22Rv1 (cell line): ENCODE measurements at regions not wholly inside any gene's neighbourhood (a gene's known extent, or its start where the extent isn't known, plus 50 kb on each side); places are given as distances from the start of the nearest gene placed in this dataset.

Source experiments
- H3K27ac ChIP-seq: fragments of 450-650 bp; 2 replicates; pipeline ENCODE4 v1.5.1; 2017
- ZFX ChIP-seq: fragments of 450-650 bp; IDR thresholded peaks from 2 replicates; pipeline ENCODE4 v1.6.1; 2017; ENCODE audit warnings: antibody characterized with exemption, borderline replicate concordance
- TF ChIP-seq, protein P1 (sequence below): fragments of 450-650 bp; IDR thresholded peaks from 2 replicates; pipeline ENCODE4 v1.5.1; 2017; ENCODE audit warnings: mild to moderate bottlenecking

DNA sequence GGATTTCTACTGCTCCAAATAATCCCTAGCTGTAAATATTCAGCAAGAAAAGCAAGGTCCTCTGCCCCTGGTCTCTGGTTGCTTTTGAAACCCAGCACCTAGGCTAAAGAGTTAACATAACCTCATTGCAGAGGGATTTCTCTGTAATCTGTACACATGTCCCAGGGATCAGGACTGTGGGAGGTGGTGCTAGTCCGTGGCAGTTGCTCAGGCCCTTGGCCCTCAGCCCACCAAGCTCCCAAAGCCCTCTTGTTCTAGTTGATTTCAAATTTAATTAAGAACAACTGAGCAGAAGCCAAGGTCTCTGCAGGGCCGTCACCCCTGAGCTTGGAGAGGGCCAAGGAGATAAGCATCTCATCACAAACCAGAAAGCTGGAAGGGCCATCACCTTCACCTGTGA, 181.1 kb downstream of the SOX9 start:
- TF ChIP-seq, protein P1, sequence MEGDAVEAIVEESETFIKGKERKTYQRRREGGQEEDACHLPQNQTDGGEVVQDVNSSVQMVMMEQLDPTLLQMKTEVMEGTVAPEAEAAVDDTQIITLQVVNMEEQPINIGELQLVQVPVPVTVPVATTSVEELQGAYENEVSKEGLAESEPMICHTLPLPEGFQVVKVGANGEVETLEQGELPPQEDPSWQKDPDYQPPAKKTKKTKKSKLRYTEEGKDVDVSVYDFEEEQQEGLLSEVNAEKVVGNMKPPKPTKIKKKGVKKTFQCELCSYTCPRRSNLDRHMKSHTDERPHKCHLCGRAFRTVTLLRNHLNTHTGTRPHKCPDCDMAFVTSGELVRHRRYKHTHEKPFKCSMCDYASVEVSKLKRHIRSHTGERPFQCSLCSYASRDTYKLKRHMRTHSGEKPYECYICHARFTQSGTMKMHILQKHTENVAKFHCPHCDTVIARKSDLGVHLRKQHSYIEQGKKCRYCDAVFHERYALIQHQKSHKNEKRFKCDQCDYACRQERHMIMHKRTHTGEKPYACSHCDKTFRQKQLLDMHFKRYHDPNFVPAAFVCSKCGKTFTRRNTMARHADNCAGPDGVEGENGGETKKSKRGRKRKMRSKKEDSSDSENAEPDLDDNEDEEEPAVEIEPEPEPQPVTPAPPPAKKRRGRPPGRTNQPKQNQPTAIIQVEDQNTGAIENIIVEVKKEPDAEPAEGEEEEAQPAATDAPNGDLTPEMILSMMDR: no peak
- TF ChIP-seq ZFX: no peak
- H3K27ac ChIP-seq: no peak overlapping the region

DNA sequence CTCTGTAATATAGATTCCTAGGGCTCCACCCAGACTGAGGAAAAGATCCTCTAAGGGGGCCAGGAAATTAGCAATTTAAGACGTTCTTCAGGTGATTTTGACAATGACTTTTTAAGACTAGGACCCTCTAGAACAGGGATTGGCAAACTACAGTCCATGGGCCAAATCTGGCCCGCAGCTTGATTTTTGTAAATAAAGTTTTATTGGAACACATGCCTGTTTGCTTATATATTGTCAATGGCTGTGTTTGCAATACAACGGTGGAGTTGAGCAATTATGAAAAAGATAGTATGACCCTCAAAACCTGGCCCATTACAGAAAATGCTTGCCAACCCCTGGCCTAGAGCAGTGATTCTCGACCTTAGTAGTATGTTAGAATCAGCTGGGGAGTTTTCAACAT, 181.9 kb downstream of the SOX9 start:
- TF ChIP-seq, protein P1: no peak
- TF ChIP-seq ZFX: no peak
- no peak overlapping the region for H3K27ac ChIP-seq

DNA sequence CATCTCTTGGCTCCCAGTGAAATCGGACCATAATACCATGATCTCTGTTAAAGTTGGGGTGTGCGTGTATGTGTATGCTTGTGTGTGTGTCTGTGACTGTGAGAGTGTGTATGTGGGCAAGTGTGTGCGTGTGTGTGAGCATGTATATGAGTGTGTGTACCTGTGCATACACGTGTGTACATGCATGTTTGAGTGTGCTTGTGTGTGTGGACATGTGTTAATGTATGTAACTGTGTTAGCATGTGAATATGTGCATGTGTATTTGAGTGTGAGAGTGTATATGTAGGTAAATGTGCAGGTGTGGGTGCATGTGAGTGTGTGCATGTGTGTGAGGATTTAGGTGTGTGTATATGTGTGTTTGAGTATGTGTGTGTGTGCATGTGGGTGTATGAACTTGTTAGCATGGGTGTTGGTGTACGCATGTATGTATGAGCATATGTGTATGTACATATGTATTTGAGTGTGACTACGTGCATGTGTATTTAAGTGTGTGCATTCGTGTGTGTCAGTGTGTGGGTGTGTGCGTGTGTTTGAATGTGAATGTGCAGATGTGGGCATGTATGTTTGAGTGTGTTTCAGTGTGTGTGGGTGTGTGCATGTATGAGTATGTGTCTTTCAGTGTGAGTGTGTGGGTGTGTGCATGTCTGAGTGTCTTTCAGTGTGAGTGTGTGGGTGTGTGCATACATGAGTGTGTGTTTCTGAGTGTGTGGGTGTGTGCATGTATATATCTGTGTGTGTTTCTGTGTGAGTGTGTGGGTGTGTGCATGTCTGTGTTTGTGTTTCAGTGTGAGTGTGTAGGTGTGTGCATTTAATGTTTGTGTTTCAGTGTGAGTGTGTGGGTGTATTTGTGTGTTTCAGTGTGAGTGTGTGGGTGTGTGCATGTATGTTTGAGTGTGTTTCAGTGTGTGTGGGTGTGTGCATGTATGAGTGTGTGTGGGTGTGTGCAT, 183.2 kb downstream of the SOX9 start:
- no peak overlapping the region for H3K27ac ChIP-seq
- no peak for TF ChIP-seq ZFX

DNA sequence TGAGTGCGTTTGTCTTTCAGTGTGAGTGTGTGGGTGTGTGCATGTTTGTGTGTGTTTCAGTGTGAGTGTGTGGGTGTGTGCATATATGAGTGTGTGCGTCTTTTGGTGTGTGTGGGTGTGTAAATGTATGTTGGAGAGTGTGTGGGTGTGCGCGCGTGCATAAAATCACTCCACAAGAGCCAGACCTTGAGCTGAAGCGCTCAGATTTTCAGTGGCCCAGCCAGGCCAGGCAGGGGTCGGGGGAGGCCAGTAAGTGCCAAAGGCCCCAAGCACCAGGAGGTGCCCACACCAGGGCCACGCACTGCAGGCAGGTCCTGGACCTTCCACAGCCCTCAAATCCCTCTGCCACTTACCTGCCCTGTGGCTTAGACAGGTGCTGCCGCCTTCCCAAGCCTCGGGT, 184.0 kb downstream of the SOX9 start:
- TF ChIP-seq ZFX: no peak
- TF ChIP-seq, protein P1: no peak
- no peak overlapping the region for H3K27ac ChIP-seq

DNA sequence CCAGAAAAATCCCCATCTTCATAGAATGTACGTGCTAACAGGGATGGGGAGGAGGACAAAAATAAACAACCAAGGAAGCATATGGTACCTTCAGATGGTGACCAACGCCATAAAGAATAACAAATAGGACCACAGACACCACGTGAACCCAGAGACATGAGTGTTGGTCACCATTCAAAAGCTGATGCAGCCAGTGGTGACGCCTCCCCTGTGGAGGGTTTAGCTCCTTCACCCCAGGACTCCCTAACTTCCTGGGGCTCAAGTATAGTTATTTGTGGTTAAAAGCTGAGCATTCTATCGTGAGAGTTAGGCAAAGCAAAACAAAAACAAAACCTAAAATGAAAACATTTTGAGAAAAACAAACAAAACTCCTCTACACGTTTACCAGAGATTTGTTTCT, 184.7 kb downstream of the SOX9 start:
- TF ChIP-seq, protein P1: no peak
- TF ChIP-seq ZFX: no peak

DNA sequence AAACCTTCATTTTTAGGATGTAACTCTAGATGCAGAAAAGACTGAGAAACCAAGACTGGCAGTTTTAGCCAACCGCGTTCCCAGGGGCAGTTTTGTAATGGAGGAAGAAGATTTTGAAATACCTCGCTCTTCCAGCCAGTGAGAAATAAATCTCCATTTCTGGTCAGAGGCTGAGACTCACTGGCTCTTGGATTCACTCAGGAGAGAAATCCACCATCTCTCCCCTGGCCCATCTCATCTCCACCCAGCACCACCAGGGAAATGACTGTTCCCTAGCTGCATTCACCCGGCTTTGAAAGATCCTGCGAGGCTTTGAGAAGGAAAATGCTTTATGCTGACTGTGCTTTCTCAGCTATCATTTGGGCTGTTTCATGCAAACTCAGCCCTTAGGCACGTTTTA, 185.2 kb downstream of the SOX9 start:
- TF ChIP-seq, protein P1: no peak
- no peak for TF ChIP-seq ZFX
- H3K27ac ChIP-seq: no peak overlapping the region

More for the DNA sequence above, 184.7 kb downstream of the SOX9 start:
- no peak overlapping the region for H3K27ac ChIP-seq

DNA sequence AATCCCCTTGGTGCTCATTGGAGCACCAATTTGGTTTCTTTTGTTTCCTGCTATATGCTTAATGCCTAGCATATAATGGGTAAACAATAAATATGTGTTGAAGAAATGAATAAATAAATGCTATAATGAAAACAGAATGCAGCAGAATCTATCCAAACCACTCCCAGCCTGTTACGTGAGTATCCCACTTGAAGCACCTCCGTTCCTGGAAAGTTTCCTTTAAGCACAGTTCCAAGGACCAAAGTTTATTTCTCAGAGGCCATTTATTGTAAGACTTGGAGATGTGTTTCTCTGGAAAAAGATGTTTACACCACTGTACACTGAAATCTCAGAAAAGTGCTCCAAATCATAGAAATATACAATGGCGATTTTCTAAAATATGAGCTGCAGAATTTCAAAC, 187.0 kb downstream of the SOX9 start:
- H3K27ac ChIP-seq: no peak overlapping the region
- TF ChIP-seq, protein P1: no peak
- TF ChIP-seq ZFX: no peak

DNA sequence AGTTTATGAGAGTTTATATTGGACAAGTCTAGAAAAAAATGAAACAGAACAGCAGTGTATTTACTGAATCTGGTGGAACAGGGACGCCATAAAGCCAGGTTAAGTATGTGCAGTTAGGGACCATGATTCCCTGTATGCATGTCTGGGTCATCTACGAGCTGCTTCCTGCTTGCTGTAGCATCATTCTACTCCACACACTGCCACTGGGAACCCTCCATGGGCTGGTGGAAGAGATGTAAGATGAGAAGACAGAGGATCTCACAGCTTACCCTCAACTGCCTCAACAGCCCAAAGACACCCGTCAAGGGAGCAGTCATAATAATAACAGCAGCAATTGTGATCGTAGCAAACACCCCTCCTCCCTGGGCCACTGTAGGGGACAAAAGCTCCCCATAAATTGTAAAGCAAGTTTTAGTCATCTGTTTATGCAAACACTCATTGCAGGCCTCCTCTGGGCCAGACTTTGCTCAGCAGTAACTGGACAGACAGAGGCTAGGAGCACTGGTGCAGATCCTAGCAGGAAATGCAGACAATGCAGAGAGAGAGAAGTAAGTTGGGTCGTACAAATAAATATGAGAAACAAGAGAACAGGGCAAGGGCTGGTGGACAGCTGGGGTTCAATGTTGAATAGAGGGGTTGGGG, 188.0 kb downstream of the SOX9 start:
- TF ChIP-seq, protein P1: no peak
- TF ChIP-seq ZFX: no peak
- no peak overlapping the region for H3K27ac ChIP-seq
